GM21381 (cell line): ENCODE measurements at regions not wholly inside any gene's neighbourhood (a gene's known extent, or its start where the extent isn't known, plus 50 kb on each side); places are given as distances from the start of the nearest gene placed in this dataset.

Source experiments
- ATAC-seq: cut with Tn5 transposase; IDR thresholded peaks from one replicate; pipeline ENCODE4 v1.9.1; 2021; ENCODE audit warnings: mild to moderate bottlenecking, moderate library complexity; ENCODE audit not compliant: unreplicated experiment

DNA sequence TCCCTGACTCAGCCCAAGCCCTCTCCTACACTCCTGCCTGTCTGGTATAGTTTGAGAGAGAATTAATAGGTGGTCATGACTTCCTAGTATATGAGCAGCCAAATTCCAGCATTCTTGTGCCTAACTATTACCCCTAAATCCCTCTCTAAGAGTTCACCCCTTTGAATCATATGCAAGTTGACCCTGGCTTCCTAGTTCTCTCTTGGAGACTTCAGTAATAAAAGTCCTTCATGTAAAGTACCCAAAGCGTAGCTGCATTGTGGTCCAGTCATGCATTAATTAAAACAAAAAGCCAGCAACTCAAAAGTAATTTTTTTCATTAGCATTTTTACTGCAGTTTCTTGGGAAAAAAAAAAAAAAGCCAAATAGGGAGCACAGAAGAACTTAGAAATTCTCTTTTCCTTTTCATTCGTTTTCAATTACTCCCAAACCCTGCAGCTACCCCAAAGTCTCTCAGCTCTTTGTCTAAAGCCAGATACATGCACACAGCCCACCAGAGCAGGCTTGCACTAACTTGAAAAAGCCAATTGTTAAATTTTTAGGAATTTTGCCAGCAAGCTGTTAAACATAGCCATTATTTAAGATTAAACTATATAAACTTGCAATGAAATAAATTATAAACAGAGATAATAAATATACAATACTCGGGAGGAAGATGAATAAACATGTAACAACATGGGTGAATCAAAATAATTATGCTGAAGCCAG, 50.1 kb upstream of the STT3B start:
- ATAC-seq = no peak
